H1 (cell line): ENCODE measurements at regions not wholly inside any gene's neighbourhood (a gene's known extent, or its start where the extent isn't known, plus 50 kb on each side); places are given as distances from the start of the nearest gene placed in this dataset.

Experiments used
- ATF2 ChIP-seq: IDR thresholded peaks from 2 replicates; pipeline ENCODE4 v1.6.1; 2012; ENCODE audit warnings: low read length, inconsistent platforms
- CTCF ChIP-seq, 3 experiments: IDR thresholded peaks; 1 replicate in 2 of 3; 2 replicates in 1 of 3; pipeline versions ENCODE4 v1.5.1 to v1.6.1; 2011; ENCODE audit warnings: low read length in 3 of 3, mild to moderate bottlenecking in 3 of 3, inconsistent platforms in 2 of 3, low read depth in 1 of 3, moderate library complexity in 1 of 3; ENCODE audit not compliant: insufficient read depth in 1 of 3; ENCODE audit errors: control extremely low read depth in 1 of 3
- EP300 ChIP-seq, 2 experiments: IDR thresholded peaks; 1 replicate in 1 of 2; 2 replicates in 1 of 2; pipeline ENCODE4 v1.6.1; 2011 to 2012; ENCODE audit warnings: low read depth in 2 of 2, low read length in 2 of 2, mild to moderate bottlenecking in 2 of 2, borderline replicate concordance in 1 of 2, inconsistent platforms in 1 of 2, moderate library complexity in 1 of 2
- EZH2 ChIP-seq: fragments of 200-600 bp; sonication (generic); IDR thresholded peaks from 2 replicates; pipeline ENCODE4 v1.7.1; 2012; ENCODE audit warnings: low read depth, mild to moderate bottlenecking, moderate library complexity, low read length, inconsistent platforms; ENCODE audit not compliant: severe bottlenecking
- JUN ChIP-seq: IDR thresholded peaks from 2 replicates; pipeline ENCODE4 v1.6.1; 2011; ENCODE audit warnings: low read depth, mild to moderate bottlenecking, improper control_type of control experiment, low read length
- MAFK ChIP-seq: IDR thresholded peaks from 2 replicates; pipeline ENCODE4 v1.6.1; 2012; ENCODE audit warnings: low read depth, mild to moderate bottlenecking, improper control_type of control experiment, low read length

GRCh38 chr9:24459953-24460352 is 85.7 kb downstream of the IZUMO3 start:
- TF ChIP-seq CTCF (IDR thresholded peaks at IDR 0.05; ENCODE audit: control extremely low read depth in 1 of 3, insufficient read depth in 1 of 3, low read depth in 1 of 3, low read length in 3 of 3) (no peak), JUN (no peak), MAFK (no peak), ATF2 (no peak), EZH2 (no peak), EP300 (IDR thresholded peaks at IDR 0.05; ENCODE audit: borderline replicate concordance in 1 of 2, low read depth in 2 of 2, low read length in 2 of 2) (no peak)
